Calu3 (cell line): ENCODE measurements at regions not wholly inside any gene's neighbourhood (a gene's known extent, or its start where the extent isn't known, plus 50 kb on each side); places are given as distances from the start of the nearest gene placed in this dataset.

Experiments
- BruUV-seq: library from RNA; stranded (reverse); fragments of 400-500 nt; replicated peaks from 2 replicates; lab custom pipeline; 2021; lab: Mats Ljungman, UMichigan
- CTCF ChIA-PET: fragments of 300-600 bp; sonication (Branson Sonifier 250); formaldehyde crosslinking; loops from one replicate; lab custom pipeline; 2022; ENCODE audit warnings: antibody characterized with exemption; lab: Charles Lee
- DNase-seq: peaks from one replicate; pipeline ENCODE4 v3.0.0; 2022
- H3K27ac Mint-ChIP-seq: one replicate; pipeline ENCODE4 v1.8.0; 2022; ENCODE audit warnings: mixed read lengths; ENCODE audit not compliant: unreplicated experiment
- H3K27me3 Mint-ChIP-seq: one replicate; pipeline ENCODE4 v1.8.0; 2022; ENCODE audit warnings: mixed read lengths; ENCODE audit not compliant: unreplicated experiment
- H3K36me3 Mint-ChIP-seq: one replicate; pipeline ENCODE4 v1.8.0; 2022; ENCODE audit warnings: mild to moderate bottlenecking, moderate library complexity, mixed read lengths; ENCODE audit not compliant: insufficient read depth, unreplicated experiment
- H3K4me1 Mint-ChIP-seq: one replicate; pipeline ENCODE4 v1.8.0; 2022; ENCODE audit warnings: mild to moderate bottlenecking, low read depth, mixed read lengths; ENCODE audit not compliant: unreplicated experiment
- H3K4me3 Mint-ChIP-seq: one replicate; pipeline ENCODE4 v1.8.0; 2022; ENCODE audit warnings: mild to moderate bottlenecking, low read depth, moderate library complexity, mixed read lengths; ENCODE audit not compliant: unreplicated experiment
- H3K9me3 Mint-ChIP-seq: one replicate; pipeline ENCODE4 v1.8.0; 2022; ENCODE audit warnings: low read depth, mixed read lengths; ENCODE audit not compliant: unreplicated experiment
- intact Hi-C: fragments of 100-400 bp; cut with micrococcal nuclease; formaldehyde crosslinking; loops from one replicate; pipeline ENCODE4 v1.10.0; 2022; ENCODE audit not compliant: unreplicated experiment
- TF ChIP-seq, protein P1 (sequence below): fragments of 200-600 bp; IDR thresholded peaks from one replicate; pipeline ENCODE4 v1.8.0; 2022; ENCODE audit warnings: antibody characterized with exemption; ENCODE audit not compliant: unreplicated experiment

DNA sequence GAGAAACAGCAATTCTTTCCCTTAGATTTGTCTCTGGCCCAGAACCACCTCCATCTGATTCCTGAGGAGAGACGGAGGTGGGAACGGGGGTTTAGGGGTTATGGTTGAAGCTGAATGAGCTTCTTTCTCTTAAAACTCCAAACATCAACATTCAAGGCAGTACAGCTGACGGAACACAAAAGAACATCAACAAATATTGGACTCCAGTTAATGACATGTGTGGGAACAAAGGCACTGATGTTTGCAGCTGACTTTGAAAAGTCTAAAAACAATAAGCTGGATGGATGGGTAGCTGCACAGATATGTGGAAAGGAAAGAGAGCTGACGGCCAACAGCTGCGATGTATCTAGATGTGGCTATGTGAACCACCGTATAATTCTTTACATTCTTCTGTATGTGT, 256.5 kb downstream of the SOD2 start:
- H3K4me3 Mint-ChIP-seq, result no peak overlapping the region
- no peaks in the 10 kb centered on the region for H3K36me3 Mint-ChIP-seq

DNA sequence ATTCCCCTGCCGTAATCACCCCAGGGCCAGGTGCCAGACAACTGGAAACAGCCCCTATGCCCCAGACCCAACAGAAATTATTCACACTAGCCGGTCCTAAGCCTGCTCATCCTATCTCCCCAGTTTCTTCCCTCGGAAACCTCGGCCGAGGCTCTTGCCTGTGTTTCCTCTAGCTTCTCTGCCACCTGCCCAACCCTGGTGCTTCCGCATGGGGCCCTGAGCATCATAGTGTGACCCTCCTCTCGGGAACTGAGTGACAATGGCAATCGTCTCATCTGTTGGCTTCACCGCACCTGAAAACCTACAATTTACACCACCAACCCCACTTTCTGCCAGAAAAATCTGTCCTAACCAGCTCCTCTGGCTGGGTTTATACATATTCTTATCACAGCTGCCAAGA, 257.3 kb downstream of the SOD2 start:
- Mint-ChIP-seq H3K4me3 (no peak overlapping the region), H3K9me3 (peaks cover 7% of the 10 kb centered on the region), H3K4me1 (no peaks in the 10 kb centered on the region), H3K27me3 (peaks cover 65% of the 10 kb centered on the region), H3K36me3 (no peaks in the 10 kb centered on the region), H3K27ac (no peak overlapping the region)
- CTCF ChIA-PET, result no interaction called here
- TF ChIP-seq, protein P1, sequence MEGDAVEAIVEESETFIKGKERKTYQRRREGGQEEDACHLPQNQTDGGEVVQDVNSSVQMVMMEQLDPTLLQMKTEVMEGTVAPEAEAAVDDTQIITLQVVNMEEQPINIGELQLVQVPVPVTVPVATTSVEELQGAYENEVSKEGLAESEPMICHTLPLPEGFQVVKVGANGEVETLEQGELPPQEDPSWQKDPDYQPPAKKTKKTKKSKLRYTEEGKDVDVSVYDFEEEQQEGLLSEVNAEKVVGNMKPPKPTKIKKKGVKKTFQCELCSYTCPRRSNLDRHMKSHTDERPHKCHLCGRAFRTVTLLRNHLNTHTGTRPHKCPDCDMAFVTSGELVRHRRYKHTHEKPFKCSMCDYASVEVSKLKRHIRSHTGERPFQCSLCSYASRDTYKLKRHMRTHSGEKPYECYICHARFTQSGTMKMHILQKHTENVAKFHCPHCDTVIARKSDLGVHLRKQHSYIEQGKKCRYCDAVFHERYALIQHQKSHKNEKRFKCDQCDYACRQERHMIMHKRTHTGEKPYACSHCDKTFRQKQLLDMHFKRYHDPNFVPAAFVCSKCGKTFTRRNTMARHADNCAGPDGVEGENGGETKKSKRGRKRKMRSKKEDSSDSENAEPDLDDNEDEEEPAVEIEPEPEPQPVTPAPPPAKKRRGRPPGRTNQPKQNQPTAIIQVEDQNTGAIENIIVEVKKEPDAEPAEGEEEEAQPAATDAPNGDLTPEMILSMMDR, result no peak
- no TSS peak for BruUV-seq
- no peak for DNase-seq
- intact Hi-C loops, result no loop called here

More for the DNA sequence above, 256.5 kb downstream of the SOD2 start:
- H3K4me1 Mint-ChIP-seq, result no peaks in the 10 kb centered on the region
- intact Hi-C loops, result no loop called here
- CTCF ChIA-PET, result no interaction called here
- H3K27ac Mint-ChIP-seq, result no peak overlapping the region
- DNase-seq, result no peak
- H3K27me3 Mint-ChIP-seq, result peaks cover 70% of the 10 kb centered on the region
- peaks cover 7% of the 10 kb centered on the region for H3K9me3 Mint-ChIP-seq
- BruUV-seq, result no TSS peak
- TF ChIP-seq, protein P1, result no peak

DNA sequence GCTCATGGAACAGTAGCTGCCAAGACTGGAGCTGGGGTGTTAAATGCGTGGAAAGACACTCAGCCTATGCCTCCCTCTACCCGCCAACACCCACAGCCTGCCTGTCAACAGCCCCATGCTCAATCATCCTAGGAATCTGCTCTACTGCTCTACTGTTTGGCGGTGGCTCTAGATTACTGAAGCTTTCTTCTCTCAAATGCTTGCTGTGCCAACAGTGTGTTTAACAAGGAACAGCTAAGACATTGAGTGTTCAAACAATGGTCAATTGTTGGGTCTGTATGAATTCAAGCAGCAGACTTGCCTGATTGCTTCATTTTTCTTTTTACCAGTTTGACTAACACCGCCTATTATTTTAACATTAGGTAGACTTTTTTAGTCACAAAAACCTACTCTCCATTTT, 258.6 kb downstream of the SOD2 start:
- no TSS peak for BruUV-seq
- no peaks in the 10 kb centered on the region for H3K4me1 Mint-ChIP-seq
- no peak overlapping the region for H3K4me3 Mint-ChIP-seq
- TF ChIP-seq, protein P1, result no peak
- intact Hi-C loops, result no loop called here
- DNase-seq, result no peak
- H3K36me3 Mint-ChIP-seq, result no peaks in the 10 kb centered on the region
- no peak overlapping the region for H3K27ac Mint-ChIP-seq
- peaks cover 7% of the 10 kb centered on the region for H3K9me3 Mint-ChIP-seq
- CTCF ChIA-PET, result interaction anchor here (1.0 kb wide), 1 partner anchor 13 kb away, joined by 3 read pairs; no protein-coding TSS in a partner anchor
- H3K27me3 Mint-ChIP-seq, result peaks cover 64% of the 10 kb centered on the region

DNA sequence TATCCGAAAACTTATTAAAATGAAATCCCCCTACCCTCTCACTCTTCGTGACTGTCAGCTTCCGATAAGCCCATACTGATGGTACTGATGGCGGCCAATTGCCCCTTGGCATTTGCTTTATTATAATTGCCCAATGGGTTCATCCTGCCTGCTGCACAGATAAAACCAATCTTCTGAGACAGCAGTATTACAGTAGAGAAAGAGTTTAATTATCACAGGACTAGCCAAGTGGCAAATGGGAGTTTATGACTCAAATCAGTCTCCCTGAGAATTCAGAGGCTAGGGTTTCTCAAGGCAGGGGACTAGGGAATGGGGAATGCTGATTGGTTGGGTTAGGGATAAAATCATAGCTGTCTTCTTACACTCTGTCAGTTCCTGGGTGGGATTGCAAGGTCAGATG, 259.5 kb downstream of the SOD2 start:
- no peak overlapping the region for H3K27ac Mint-ChIP-seq
- no peak overlapping the region for H3K4me3 Mint-ChIP-seq
- H3K27me3 Mint-ChIP-seq, result peaks cover 56% of the 10 kb centered on the region
- CTCF ChIA-PET, result interaction anchor here (1.0 kb wide), 1 partner anchor 12 kb away, joined by 3 read pairs; no protein-coding TSS in a partner anchor
- H3K9me3 Mint-ChIP-seq, result peaks cover 7% of the 10 kb centered on the region
- no peaks in the 10 kb centered on the region for H3K36me3 Mint-ChIP-seq
- DNase-seq, result no peak
- H3K4me1 Mint-ChIP-seq, result no peaks in the 10 kb centered on the region
- no TSS peak for BruUV-seq
- TF ChIP-seq, protein P1, result no peak
- intact Hi-C loops, result no loop called here
